ENCODE measurements at regions not wholly inside any gene's neighbourhood (a gene's known extent, or its start where the extent isn't known, plus 50 kb on each side); places are given as distances from the start of the nearest gene placed in this dataset.

- CTCF ChIA-PET = interaction anchor here (0.6 to 3.5 kb wide), 69 partner anchors 9 to 675 kb away, joined by 3 to 117 read pairs (median 4); partner anchors contain the start of genes MPP7 and RAB18
- BruUV-seq (replicated peaks) = no TSS peak
- no peak overlapping the region for H3K4me3 ChIP-seq (replicated peaks in 1 of 3; ENCODE audit: insufficient read depth in 1 of 3, low read depth in 1 of 3, low read length in 3 of 3)
- FAIRE-seq = no peak
- intact Hi-C loops (cut with micrococcal nuclease) (loop anchor here (1.0 to 5.0 kb wide), 9 partner anchors 62 to 621 kb away; no protein-coding TSS in a partner anchor), dilution Hi-C loops (cut with MboI; ENCODE audit: extremely low pct_ligation_motif_present, low sequenced_read_pairs) (no loop called here)
- no peak overlapping the region for H3K9ac ChIP-seq (replicated peaks; ENCODE audit: extremely low read depth, insufficient read depth, low read length)
- peak; percentile 71 for DNase-seq (ENCODE audit: low read depth, low spot score)
- peak overlapping the region; percentile 98 for H2AFZ ChIP-seq (ENCODE audit: low read depth, low read length)
- no peaks in the 10 kb centered on the region for H3K9me3 ChIP-seq (replicated peaks; ENCODE audit: control insufficient read depth, insufficient read depth, low read length)
- H3K27ac ChIP-seq (ENCODE audit: insufficient read depth, low read depth, low read length) = no peak overlapping the region
- no peaks in the 10 kb centered on the region for H3K27me3 ChIP-seq (ENCODE audit: control insufficient read depth in 2 of 2, insufficient read depth in 2 of 2, low read length in 2 of 2)
- no peaks in the 10 kb centered on the region for H4K20me1 ChIP-seq (replicated peaks; ENCODE audit: control insufficient read depth, extremely low read depth, insufficient read depth, low read length)
- H3K9me1 ChIP-seq (replicated peaks; ENCODE audit: control insufficient read depth, extremely low read depth, insufficient read depth, low read length) = no peaks in the 10 kb centered on the region
- TF ChIP-seq EZH2 (IDR thresholded peaks at IDR 0.05; ENCODE audit: borderline replicate concordance, low read depth, low read length, severe bottlenecking) (no peak), MYC (IDR thresholded peaks at IDR 0.05; ENCODE audit: low read depth, low read length) (no peak), GATA2 (IDR thresholded peaks at IDR 0.05; ENCODE audit: insufficient read depth, insufficient read length, low read depth, low read length) (peak; percentile 46), MAX (IDR thresholded peaks at IDR 0.05; ENCODE audit: insufficient read depth, insufficient read length) (no peak), POLR2A (IDR thresholded peaks at IDR 0.05; ENCODE audit: low read depth, low read length) (no peak)
- TF ChIP-seq, protein P1, sequence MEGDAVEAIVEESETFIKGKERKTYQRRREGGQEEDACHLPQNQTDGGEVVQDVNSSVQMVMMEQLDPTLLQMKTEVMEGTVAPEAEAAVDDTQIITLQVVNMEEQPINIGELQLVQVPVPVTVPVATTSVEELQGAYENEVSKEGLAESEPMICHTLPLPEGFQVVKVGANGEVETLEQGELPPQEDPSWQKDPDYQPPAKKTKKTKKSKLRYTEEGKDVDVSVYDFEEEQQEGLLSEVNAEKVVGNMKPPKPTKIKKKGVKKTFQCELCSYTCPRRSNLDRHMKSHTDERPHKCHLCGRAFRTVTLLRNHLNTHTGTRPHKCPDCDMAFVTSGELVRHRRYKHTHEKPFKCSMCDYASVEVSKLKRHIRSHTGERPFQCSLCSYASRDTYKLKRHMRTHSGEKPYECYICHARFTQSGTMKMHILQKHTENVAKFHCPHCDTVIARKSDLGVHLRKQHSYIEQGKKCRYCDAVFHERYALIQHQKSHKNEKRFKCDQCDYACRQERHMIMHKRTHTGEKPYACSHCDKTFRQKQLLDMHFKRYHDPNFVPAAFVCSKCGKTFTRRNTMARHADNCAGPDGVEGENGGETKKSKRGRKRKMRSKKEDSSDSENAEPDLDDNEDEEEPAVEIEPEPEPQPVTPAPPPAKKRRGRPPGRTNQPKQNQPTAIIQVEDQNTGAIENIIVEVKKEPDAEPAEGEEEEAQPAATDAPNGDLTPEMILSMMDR (IDR thresholded peaks at IDR 0.05; ENCODE audit: extremely low read depth in 1 of 2, insufficient read depth in 1 of 2, low read depth in 1 of 2, low read length in 2 of 2) = peak; percentile 37 to 40
- peaks cover 13% of the 10 kb centered on the region for H3K4me1 ChIP-seq (ENCODE audit: control insufficient read depth, extremely low read depth, insufficient read depth, low read length)
- peak overlapping the region; percentile 87 for H3K4me2 ChIP-seq (ENCODE audit: insufficient read depth, low read length)
- POLR2A ChIA-PET = no interaction called here
- H3K36me3 ChIP-seq (ENCODE audit: control insufficient read depth in 2 of 2, extremely low read depth in 1 of 2, insufficient read depth in 2 of 2, low read length in 2 of 2) = no peaks in the 10 kb centered on the region
- H3K79me2 ChIP-seq (ENCODE audit: control insufficient read depth, insufficient read depth, low read length) = no peaks in the 10 kb centered on the region
These were observed 123.7 kb downstream of the MPP7 start for GRCh38 chr10:28179006-28179742.

Measured in endothelial cell of umbilical vein (primary cell).